RWPE2 (cell line): ENCODE measurements at regions not wholly inside any gene's neighbourhood (a gene's known extent, or its start where the extent isn't known, plus 50 kb on each side); places are given as distances from the start of the nearest gene placed in this dataset.
"Not testable (repeated sequence)": the region's sequence is repeated elsewhere in the genome, so short reads cannot be mapped to it uniquely, and the experiment has no call there.

Experiments used
- ATAC-seq: fragments of 200-7000 bp; cut with Tn5 transposase; 3 replicates; pipeline ENCODE4 v1.9.1; 2021; ENCODE audit warnings: low read depth
- DNase-seq: peaks from one replicate; pipeline ENCODE4 v3.0.0-alpha.2; 2020; ENCODE audit warnings: low spot score
- H3K27ac ChIP-seq: fragments of 450-650 bp; 2 replicates; pipeline ENCODE4 v1.5.1; 2017; ENCODE audit warnings: mild to moderate bottlenecking; ENCODE audit not compliant: poor library complexity, severe bottlenecking
- H3K27me3 ChIP-seq: fragments of 250-450 bp; sonication (Bioruptor Pico); 2 replicates; pipeline ENCODE4 v1.5.1; 2021; ENCODE audit warnings: mild to moderate bottlenecking, moderate library complexity; ENCODE audit not compliant: insufficient read depth, poor library complexity, severe bottlenecking
- H3K36me3 ChIP-seq: fragments of 250-450 bp; sonication (Bioruptor Pico); 2 replicates; pipeline ENCODE4 v1.5.1; 2020; ENCODE audit warnings: low read depth, mild to moderate bottlenecking, moderate library complexity
- H3K4me1 ChIP-seq: fragments of 250-450 bp; sonication (Bioruptor Pico); 2 replicates; pipeline ENCODE4 v1.5.1; 2021; ENCODE audit warnings: mild to moderate bottlenecking, moderate library complexity; ENCODE audit not compliant: insufficient read depth, poor library complexity, severe bottlenecking
- H3K4me3 ChIP-seq: fragments of 250-450 bp; sonication (Bioruptor Pico); 2 replicates; pipeline ENCODE4 v1.5.1; 2021; ENCODE audit warnings: mild to moderate bottlenecking, moderate library complexity; ENCODE audit not compliant: severe bottlenecking
- H3K9me3 ChIP-seq: fragments of 250-450 bp; sonication (Bioruptor Pico); 2 replicates; pipeline ENCODE4 v1.5.1; 2021; ENCODE audit warnings: mild to moderate bottlenecking, moderate library complexity; ENCODE audit not compliant: severe bottlenecking
- TF ChIP-seq, protein P1 (sequence below): fragments of 450-650 bp; IDR thresholded peaks from one replicate; pipeline ENCODE4 v1.5.1; 2017; ENCODE audit warnings: mild to moderate bottlenecking, moderate library complexity; ENCODE audit not compliant: poor library complexity, severe bottlenecking

GRCh38 chr2:58387701-58388100, 146.6 kb upstream of the FANCL start:
- Histone ChIP-seq H3K27ac (no peak overlapping the region), H3K9me3 (no peaks in the 10 kb centered on the region), H3K4me3 (no peak overlapping the region), H3K27me3 (peaks cover 3% of the 10 kb centered on the region), H3K4me1 (no peaks in the 10 kb centered on the region), H3K36me3 (no peaks in the 10 kb centered on the region)
- ATAC-seq (peak; percentile 59; the same call in 2 of the 3 replicates), DNase-seq (no peak)
- TF ChIP-seq, protein P1, sequence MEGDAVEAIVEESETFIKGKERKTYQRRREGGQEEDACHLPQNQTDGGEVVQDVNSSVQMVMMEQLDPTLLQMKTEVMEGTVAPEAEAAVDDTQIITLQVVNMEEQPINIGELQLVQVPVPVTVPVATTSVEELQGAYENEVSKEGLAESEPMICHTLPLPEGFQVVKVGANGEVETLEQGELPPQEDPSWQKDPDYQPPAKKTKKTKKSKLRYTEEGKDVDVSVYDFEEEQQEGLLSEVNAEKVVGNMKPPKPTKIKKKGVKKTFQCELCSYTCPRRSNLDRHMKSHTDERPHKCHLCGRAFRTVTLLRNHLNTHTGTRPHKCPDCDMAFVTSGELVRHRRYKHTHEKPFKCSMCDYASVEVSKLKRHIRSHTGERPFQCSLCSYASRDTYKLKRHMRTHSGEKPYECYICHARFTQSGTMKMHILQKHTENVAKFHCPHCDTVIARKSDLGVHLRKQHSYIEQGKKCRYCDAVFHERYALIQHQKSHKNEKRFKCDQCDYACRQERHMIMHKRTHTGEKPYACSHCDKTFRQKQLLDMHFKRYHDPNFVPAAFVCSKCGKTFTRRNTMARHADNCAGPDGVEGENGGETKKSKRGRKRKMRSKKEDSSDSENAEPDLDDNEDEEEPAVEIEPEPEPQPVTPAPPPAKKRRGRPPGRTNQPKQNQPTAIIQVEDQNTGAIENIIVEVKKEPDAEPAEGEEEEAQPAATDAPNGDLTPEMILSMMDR: no peak

DNA sequence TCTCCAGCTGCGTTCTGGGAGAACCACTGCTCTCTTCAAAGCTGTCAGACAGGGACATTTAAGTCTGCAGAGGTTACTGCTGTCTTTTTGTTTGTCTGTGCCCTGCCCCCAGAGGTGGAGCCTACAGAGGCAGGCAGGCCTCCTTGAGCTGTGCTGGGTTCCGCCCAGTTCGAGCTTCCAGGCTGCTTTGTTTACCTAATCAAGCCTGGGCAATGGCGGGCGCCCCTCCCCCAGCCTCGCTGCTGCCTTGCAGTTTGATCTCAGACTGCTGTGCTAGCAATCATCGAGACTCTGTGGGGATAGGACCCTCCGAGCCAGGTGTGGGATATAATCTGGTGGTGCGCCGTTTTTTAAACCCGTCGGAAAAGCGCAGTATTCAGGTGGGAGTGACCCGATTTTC, 145.8 kb upstream of the FANCL start:
- not testable (repeated sequence) for H3K27me3 ChIP-seq, H3K9me3 ChIP-seq, DNase-seq, H3K36me3 ChIP-seq, H3K4me3 ChIP-seq, H3K27ac ChIP-seq, H3K4me1 ChIP-seq, ATAC-seq

DNA sequence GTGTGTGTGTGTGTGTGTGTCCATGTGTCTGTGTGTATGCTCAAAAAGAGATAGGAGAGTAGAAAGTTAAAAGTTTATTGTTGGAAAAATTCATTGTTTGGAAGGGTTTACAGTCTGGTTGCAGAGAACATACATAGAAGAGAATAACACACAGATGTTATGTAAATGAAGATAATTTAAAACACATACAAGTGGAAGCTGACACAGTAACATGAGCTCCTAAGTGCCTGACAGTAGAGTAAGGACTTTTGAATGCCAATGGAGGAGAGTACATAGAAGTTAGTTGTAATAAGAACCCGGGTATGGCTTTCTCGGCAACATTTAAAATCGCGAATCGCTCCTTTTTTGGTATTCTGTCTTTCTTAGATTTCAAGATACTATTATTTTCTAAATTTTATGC, 137.0 kb upstream of the FANCL start:
- DNase-seq (no peak), ATAC-seq (no peak)
- Histone ChIP-seq H3K36me3 (no peaks in the 10 kb centered on the region), H3K4me1 (no peaks in the 10 kb centered on the region), H3K4me3 (no peak overlapping the region), H3K9me3 (no peaks in the 10 kb centered on the region), H3K27ac (no peak overlapping the region), H3K27me3 (no peaks in the 10 kb centered on the region)
- TF ChIP-seq, protein P1: no peak

DNA sequence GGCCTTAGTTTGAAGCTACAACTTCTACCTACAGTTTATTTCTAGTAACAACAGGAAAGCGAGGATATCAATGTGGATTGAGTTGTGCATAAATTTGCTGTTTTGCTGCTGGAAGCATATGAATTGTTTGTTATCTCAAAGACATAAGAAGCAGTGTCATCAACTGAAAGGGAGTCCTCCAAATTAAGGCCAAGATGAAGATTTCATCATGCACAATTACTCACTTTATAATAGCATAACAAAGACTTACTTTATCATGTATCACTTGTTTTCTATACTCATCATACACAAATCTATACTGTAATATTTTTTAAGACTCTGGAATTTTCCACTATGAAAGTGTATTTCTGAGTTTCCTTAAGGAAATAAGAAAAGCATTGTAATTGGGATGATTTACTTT, 136.1 kb upstream of the FANCL start:
- no peaks in the 10 kb centered on the region for H3K27me3 ChIP-seq
- H3K36me3 ChIP-seq: no peaks in the 10 kb centered on the region
- H3K4me3 ChIP-seq: no peak overlapping the region
- ATAC-seq (no peak), DNase-seq (no peak)
- H3K4me1 ChIP-seq: no peaks in the 10 kb centered on the region
- no peaks in the 10 kb centered on the region for H3K9me3 ChIP-seq
- TF ChIP-seq, protein P1: no peak
- no peak overlapping the region for H3K27ac ChIP-seq

DNA sequence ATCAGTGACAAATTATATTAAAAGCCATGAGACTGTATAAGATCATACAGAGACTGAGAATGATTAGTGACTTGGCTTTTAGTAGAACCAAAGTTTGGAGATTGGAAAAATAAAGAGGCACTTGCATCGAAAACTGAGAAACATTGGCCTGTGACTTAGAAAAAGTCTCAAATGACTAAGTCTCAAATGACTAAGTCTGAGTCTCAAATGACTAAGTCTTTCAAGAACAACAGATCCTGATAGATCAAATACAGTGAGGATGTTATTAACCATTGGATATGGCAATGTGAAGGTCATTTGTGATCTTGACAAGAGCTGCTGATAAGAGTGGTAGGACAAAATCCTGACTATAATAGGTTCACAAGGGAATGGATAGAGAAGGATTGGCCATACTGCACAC, 135.5 kb upstream of the FANCL start:
- DNase-seq (no peak), ATAC-seq (0 out of 3 replicates have a peak, but pooled peaks have one; percentile 21)
- no peaks in the 10 kb centered on the region for H3K27me3 ChIP-seq
- H3K27ac ChIP-seq: no peak overlapping the region
- no peak overlapping the region for H3K4me3 ChIP-seq
- no peaks in the 10 kb centered on the region for H3K36me3 ChIP-seq
- TF ChIP-seq, protein P1: no peak
- H3K4me1 ChIP-seq: no peaks in the 10 kb centered on the region
- H3K9me3 ChIP-seq: no peaks in the 10 kb centered on the region

GRCh38 chr2:58369594-58369993, 128.5 kb upstream of the FANCL start:
- H3K9me3 ChIP-seq: no peaks in the 10 kb centered on the region
- H3K4me1 ChIP-seq: no peaks in the 10 kb centered on the region
- DNase-seq: no peak
- TF ChIP-seq, protein P1: no peak
- H3K27me3 ChIP-seq: no peaks in the 10 kb centered on the region
- H3K36me3 ChIP-seq: no peaks in the 10 kb centered on the region; the same call in 1 of the 2 replicates
- no peak overlapping the region for H3K4me3 ChIP-seq
- H3K27ac ChIP-seq: no peak overlapping the region
- no peak for ATAC-seq
